IPS-20b (cell line): ENCODE measurements at regions not wholly inside any gene's neighbourhood (a gene's known extent, or its start where the extent isn't known, plus 50 kb on each side); places are given as distances from the start of the nearest gene placed in this dataset.
"Not testable (repeated sequence)": the region's sequence is repeated elsewhere in the genome, so short reads cannot be mapped to it uniquely, and the experiment has no call there.

Experiments used
- H3K27ac ChIP-seq: one replicate; pipeline ENCODE4 v1.5.1; 2013; ENCODE audit warnings: low read length
- H3K27me3 ChIP-seq: 2 replicates; pipeline ENCODE4 v1.6.1; 2013; ENCODE audit warnings: mild to moderate bottlenecking, low read length, inconsistent platforms; ENCODE audit not compliant: insufficient read depth
- H3K36me3 ChIP-seq: 2 replicates; pipeline ENCODE4 v1.6.1; 2013; ENCODE audit warnings: low read depth, mild to moderate bottlenecking, inconsistent platforms, low read length, moderate library complexity; ENCODE audit not compliant: insufficient read depth
- H3K4me1 ChIP-seq: 2 replicates; pipeline ENCODE4 v1.6.1; 2013; ENCODE audit warnings: mild to moderate bottlenecking, control low read depth, inconsistent platforms, low read length, moderate library complexity; ENCODE audit not compliant: insufficient read depth
- H3K4me3 ChIP-seq: 2 replicates; pipeline ENCODE4 v1.5.1; 2013; ENCODE audit warnings: mild to moderate bottlenecking, low read length, inconsistent platforms
- H3K9ac ChIP-seq: 2 replicates; pipeline ENCODE4 v1.6.1; 2013; ENCODE audit warnings: low read depth, mild to moderate bottlenecking, inconsistent platforms, low read length, moderate library complexity
- H3K9me3 ChIP-seq: 2 replicates; pipeline ENCODE4 v1.6.1; 2013; ENCODE audit warnings: mild to moderate bottlenecking, low read depth, low read length, inconsistent platforms; ENCODE audit not compliant: insufficient read depth

DNA sequence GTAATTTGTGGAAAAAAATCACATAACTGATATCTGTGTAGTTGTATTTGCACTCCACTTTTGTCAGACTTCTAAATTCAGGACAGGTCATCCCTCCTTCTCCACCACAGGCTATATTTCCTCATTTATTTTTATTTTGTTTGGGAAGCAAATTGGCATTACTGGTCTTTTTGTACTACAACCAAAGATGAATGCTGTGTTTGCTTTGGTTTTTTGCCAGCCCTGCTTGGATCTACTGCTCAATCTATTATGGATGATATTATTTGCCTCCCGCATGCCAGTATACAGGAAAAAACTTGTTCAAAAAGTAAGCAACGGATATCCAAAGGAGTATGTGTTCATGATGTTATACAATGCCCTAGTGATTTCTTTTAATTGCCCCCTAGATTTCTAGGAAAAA lies 948.8 kb downstream of the TRHDE start:
- Histone ChIP-seq H3K27ac (no peak overlapping the region), H3K9me3 (no peaks in the 10 kb centered on the region), H3K27me3 (no peaks in the 10 kb centered on the region), H3K4me1 (no peaks in the 10 kb centered on the region), H3K9ac (no peak overlapping the region), H3K36me3 (no peaks in the 10 kb centered on the region), H3K4me3 (no peak overlapping the region)

DNA sequence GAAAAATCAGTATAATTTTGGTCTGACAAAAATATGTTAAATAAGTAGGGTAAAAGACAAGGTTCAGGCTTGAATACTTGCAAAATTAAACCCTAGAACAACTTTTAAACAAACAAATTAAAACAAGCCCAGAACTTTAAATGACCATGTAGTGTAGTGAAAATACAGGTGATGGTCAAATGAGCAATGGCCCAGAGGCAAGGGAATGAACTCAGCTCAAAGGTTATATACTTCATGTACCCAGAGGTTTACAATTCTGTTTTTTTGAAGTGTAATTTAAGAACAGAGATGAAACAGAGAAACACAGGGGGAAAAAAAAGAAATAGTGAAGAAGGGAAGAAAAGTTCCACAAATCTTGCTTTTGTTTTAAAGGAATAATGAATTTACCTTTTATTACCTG lies 949.2 kb downstream of the TRHDE start:
- H3K9me3 ChIP-seq: no peaks in the 10 kb centered on the region
- no peaks in the 10 kb centered on the region for H3K4me1 ChIP-seq
- H3K36me3 ChIP-seq: no peaks in the 10 kb centered on the region
- no peak overlapping the region for H3K9ac ChIP-seq
- no peak overlapping the region for H3K4me3 ChIP-seq
- no peak overlapping the region for H3K27ac ChIP-seq
- no peaks in the 10 kb centered on the region for H3K27me3 ChIP-seq

DNA sequence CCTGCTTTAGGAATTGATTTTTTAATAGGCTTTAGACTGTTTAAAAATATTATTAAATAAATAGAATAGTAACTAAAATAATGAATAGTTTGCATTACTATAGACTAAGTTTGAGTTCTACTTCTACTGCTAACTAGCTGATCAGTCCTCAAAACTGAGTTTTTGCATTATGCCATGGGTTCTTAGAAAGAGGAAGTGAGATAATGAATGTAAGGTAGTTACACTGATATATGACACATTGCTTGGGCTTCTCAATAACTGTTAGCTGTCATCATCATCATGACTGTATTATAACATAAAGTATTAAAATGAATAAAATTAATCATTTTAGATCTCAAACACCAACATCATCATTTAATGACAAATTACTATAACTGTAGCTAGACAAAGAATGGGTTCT lies 949.7 kb downstream of the TRHDE start:
- Histone ChIP-seq H3K36me3 (no peaks in the 10 kb centered on the region), H3K9me3 (no peaks in the 10 kb centered on the region), H3K27ac (no peak overlapping the region), H3K4me1 (no peaks in the 10 kb centered on the region), H3K9ac (no peak overlapping the region), H3K4me3 (no peak overlapping the region), H3K27me3 (no peaks in the 10 kb centered on the region)

DNA sequence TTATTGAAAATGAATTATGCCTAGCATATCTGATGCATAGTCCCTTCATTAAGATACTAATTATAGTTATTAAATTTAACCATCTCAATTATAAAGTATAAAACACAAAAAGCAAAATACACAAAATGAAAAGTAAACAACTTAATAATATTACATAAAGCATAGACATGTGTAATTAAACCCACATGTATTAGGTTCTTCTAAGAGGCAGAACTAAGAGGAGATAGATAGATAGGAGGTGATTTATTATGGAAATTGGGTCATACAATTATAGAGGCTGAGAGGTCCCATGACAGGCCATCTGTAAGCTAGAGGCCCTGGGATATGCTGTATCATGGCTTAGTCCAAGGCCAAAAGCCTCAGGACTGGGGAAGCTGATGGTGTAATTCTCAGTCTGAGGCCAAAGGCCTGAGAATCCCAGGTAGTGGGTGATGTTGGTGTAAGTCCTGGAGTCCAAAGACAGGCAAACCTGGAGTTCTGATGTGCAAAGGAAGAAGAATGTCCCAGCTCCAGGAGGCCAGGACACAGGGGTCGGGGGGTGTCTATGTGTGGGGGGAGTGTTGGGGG lies 953.3 kb downstream of the TRHDE start:
- H3K4me1 ChIP-seq: no peaks in the 10 kb centered on the region
- no peak overlapping the region for H3K27ac ChIP-seq
- no peak overlapping the region for H3K9ac ChIP-seq
- H3K36me3 ChIP-seq: no peaks in the 10 kb centered on the region
- H3K27me3 ChIP-seq: no peaks in the 10 kb centered on the region
- no peaks in the 10 kb centered on the region for H3K9me3 ChIP-seq
- no peak overlapping the region for H3K4me3 ChIP-seq

DNA sequence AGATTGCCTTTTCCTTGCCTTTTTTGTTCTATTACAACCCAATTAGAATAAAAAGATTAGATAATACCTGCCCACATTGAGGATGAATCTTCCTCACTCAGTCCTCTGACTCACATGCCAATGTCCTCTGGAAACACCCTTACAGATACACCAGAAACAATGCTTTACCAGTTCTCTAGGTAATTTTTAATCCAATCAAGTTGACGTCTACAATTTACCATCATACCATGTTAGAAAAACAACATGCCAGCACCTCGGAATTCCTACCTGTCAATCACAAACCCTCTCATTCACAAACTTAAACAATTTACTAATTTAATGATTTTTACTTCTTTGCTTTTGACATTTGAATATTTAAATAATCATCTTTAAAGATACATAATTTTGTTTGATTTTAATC lies 953.8 kb downstream of the TRHDE start:
- H3K36me3 ChIP-seq: no peaks in the 10 kb centered on the region
- H3K4me3 ChIP-seq: no peak overlapping the region
- H3K27me3 ChIP-seq: no peaks in the 10 kb centered on the region
- no peak overlapping the region for H3K27ac ChIP-seq
- H3K4me1 ChIP-seq: no peaks in the 10 kb centered on the region
- no peak overlapping the region for H3K9ac ChIP-seq
- H3K9me3 ChIP-seq: no peaks in the 10 kb centered on the region

DNA sequence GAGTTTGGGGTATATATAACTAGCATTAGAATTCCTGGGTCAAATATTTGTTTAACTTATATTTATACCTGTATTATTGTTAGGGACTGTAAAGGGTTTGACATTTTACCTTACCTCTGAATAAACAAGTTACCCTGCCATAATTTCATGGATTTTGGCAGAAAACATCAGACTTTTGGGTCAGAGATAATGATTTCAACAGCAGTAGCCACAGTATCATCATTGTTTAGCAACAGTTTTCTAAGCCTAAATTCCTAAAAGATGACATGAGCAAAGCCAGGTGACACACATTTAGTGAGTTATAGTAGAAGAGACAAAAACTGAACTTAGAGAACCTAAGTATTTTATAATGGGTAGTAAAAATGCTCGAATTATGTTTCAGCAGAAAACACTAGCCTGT lies 954.4 kb downstream of the TRHDE start:
- H3K27ac ChIP-seq: no peak overlapping the region
- no peak overlapping the region for H3K4me3 ChIP-seq
- H3K27me3 ChIP-seq: no peaks in the 10 kb centered on the region
- H3K9ac ChIP-seq: no peak overlapping the region
- H3K9me3 ChIP-seq: no peaks in the 10 kb centered on the region
- no peaks in the 10 kb centered on the region for H3K36me3 ChIP-seq
- no peaks in the 10 kb centered on the region for H3K4me1 ChIP-seq

DNA sequence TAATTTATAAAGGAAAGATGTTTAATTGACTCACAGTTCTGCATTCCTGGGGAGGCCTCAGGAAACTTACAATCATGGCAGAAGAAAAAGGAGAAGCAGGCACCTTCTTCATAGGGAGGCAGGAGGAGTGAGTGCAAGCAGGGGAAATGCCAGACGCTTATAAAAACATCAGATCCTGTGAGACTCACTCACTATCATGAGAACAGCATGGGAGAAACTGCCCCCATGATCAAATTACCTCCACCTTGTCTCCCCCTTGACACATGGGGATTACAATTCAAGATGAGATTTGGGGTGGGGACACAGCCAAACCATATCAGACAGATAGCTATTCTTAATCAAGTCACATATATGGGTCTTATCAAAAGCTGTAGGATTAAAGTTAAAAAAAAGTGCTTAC lies 956.7 kb downstream of the TRHDE start:
- H3K9me3 ChIP-seq: not testable (repeated sequence)

DNA sequence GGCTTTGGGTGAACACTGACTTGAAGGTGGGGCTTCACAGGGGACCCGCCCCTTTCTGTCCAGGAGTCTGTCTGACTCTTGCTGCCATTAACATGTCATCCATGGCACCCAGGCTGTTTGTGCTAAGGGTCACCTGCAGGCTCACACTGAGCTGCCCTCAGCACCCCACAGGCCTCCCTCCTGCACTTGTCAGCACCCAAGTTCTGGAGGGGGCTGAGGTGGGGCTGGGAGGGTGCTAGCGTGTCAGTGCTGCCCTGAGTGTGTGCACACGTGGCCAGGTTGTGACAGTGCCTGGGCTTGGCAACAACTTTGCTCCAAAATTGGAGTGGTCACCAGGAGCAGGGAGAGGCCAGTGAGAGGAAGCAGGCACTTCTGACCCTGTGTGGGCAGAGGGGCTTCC lies 963.2 kb downstream of the TRHDE start:
- H3K27ac ChIP-seq: no peak overlapping the region
- no peaks in the 10 kb centered on the region for H3K27me3 ChIP-seq
- no peaks in the 10 kb centered on the region for H3K4me1 ChIP-seq
- H3K36me3 ChIP-seq: no peaks in the 10 kb centered on the region
- H3K9ac ChIP-seq: no peak overlapping the region
- peaks cover 9% of the 10 kb centered on the region for H3K9me3 ChIP-seq
- no peak overlapping the region for H3K4me3 ChIP-seq

More for the DNA sequence above, 956.7 kb downstream of the TRHDE start:
- not testable (repeated sequence) for H3K36me3 ChIP-seq, H3K27ac ChIP-seq, H3K4me3 ChIP-seq, H3K9ac ChIP-seq, H3K4me1 ChIP-seq, H3K27me3 ChIP-seq

DNA sequence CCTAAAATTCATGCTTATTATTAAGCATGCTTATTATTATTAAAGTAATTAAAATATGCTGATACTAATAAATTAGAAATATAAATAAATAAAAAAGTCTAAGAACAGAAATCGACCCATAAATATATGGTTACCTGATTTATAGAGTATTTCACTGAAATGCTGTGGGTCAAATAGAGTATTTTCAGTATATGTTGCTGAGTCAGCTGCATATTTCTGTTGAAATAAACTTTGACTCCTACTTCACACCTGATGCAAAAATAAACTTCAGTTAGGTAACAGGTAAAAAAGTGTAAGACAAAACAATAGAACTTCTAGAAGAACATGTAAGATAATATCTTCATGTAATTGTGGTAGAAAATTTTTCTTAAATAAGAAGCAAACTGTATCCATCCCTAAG lies 967.9 kb downstream of the TRHDE start:
- Histone ChIP-seq H3K4me3 (no peak overlapping the region), H3K36me3 (no peaks in the 10 kb centered on the region), H3K9me3 (no peaks in the 10 kb centered on the region), H3K27me3 (no peaks in the 10 kb centered on the region), H3K9ac (no peak overlapping the region), H3K27ac (no peak overlapping the region), H3K4me1 (no peaks in the 10 kb centered on the region)

DNA sequence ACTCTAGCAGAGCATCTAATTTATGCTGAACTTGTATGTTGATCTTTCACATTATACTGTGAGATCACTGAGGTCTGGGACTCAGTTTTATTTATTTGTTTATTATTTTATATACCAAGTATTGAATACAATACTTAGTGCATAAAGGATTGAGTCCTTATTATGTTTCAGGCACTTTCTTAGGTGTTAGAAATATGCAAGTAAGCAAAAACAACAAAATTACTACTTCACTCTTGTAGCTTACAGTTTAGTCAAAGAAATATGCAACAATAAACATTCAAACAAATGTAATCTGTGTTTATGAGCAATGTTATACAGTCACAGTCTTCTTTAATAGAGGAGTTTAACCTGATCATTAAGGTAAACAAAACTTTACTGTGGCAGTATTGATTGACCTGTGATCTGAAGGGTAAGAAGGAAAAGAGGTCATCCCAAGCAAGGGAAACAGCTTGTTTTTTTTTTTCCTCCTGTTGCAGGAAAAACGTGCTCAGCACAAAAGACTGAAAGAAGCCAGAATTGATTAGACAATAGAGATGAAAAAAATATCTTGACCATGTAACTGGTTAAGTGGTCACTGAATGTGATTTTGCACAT lies 990.7 kb downstream of the TRHDE start:
- Histone ChIP-seq H3K4me1 (no peaks in the 10 kb centered on the region), H3K36me3 (no peaks in the 10 kb centered on the region), H3K27me3 (no peaks in the 10 kb centered on the region), H3K4me3 (no peak overlapping the region), H3K27ac (no peak overlapping the region), H3K9ac (no peak overlapping the region), H3K9me3 (peaks cover 2% of the 10 kb centered on the region; the same call in 1 of the 2 replicates)

DNA sequence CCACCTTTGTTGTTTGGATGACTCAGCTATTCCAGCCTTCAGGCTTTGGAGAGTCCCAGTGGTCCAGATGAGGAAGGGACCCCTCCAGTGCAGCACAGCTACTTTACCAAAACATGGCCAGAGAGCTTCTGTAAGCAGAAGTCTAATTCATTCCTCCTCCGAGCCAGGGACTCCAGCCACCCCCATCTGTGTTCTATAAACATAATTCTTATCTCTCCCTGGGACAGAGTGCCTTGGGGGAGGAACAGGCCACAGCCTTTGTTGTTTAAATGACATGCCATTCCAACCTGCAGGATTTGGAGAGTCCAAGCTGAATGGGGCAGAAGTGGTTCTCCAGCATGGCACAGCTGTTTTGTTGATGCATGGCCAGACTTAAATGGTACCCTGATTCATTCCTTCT lies 994.0 kb downstream of the TRHDE start:
- Histone ChIP-seq H3K27me3 (no peaks in the 10 kb centered on the region), H3K36me3 (no peaks in the 10 kb centered on the region), H3K27ac (no peak overlapping the region), H3K9me3 (peaks cover 6% of the 10 kb centered on the region), H3K4me1 (no peaks in the 10 kb centered on the region), H3K4me3 (no peak overlapping the region), H3K9ac (no peak overlapping the region)

DNA sequence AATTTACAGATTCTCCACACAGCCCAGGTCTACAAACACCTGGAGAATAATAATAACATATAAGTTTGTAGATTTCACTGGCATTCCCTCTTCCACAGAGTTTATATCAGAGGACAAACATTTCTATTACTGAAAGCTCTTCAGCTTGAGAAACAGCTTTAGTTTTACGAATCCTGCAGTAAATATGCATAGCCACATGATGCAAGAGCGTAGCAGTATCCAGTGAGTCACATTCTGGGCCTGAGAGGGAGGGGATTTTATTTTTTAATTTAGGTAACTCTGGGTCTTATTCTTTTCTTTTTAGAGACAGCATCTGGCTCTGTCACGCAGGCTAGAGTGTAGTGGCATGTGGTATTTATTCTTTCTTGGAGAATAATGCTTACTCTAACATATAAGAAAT lies 1002.8 kb downstream of the TRHDE start:
- no peaks in the 10 kb centered on the region for H3K27me3 ChIP-seq
- no peak overlapping the region for H3K27ac ChIP-seq
- H3K4me3 ChIP-seq: no peak overlapping the region
- H3K9me3 ChIP-seq: no peaks in the 10 kb centered on the region; the same call in 1 of the 2 replicates
- no peaks in the 10 kb centered on the region; the same call in 1 of the 2 replicates for H3K4me1 ChIP-seq
- H3K36me3 ChIP-seq: no peaks in the 10 kb centered on the region
- H3K9ac ChIP-seq: no peak overlapping the region
